ENCODE measurements at regions not wholly inside any gene's neighbourhood (a gene's known extent, or its start where the extent isn't known, plus 50 kb on each side); places are given as distances from the start of the nearest gene placed in this dataset.

GRCh38 chr20:6831461-6831860 lies 64.0 kb downstream of the BMP2 start:
- no peak for TF ChIP-seq TOX (CRISPR knock-in tag; IDR thresholded peaks at IDR 0.05; ENCODE audit: borderline replicate concordance)
- TF ChIP-seq ZNF70 (CRISPR knock-in tag; IDR thresholded peaks at IDR 0.05) = no peak
- TF ChIP-seq ZFP30 (CRISPR knock-in tag; IDR thresholded peaks at IDR 0.05) = no peak
- TF ChIP-seq ZFP3 (CRISPR knock-in tag; IDR thresholded peaks at IDR 0.05) = no peak
- TF ChIP-seq ZNF8 (CRISPR knock-in tag; IDR thresholded peaks at IDR 0.05) = no peak
- no peak for TF ChIP-seq PPARA (CRISPR knock-in tag; IDR thresholded peaks at IDR 0.05; ENCODE audit: borderline replicate concordance)
- TF ChIP-seq ESRRG (CRISPR knock-in tag; IDR thresholded peaks at IDR 0.05) = no peak
- no peak for TF ChIP-seq GLIS3 (CRISPR knock-in tag; IDR thresholded peaks at IDR 0.05)
- no peak for TF ChIP-seq PATZ1 (CRISPR knock-in tag; IDR thresholded peaks at IDR 0.05; ENCODE audit: borderline replicate concordance)
- TF ChIP-seq ARNTL (CRISPR knock-in tag; IDR thresholded peaks at IDR 0.05; ENCODE audit: borderline replicate concordance, low read depth) = no peak
- ATAC-seq = no peak

- no peak for TF ChIP-seq GLIS3 (CRISPR knock-in tag; IDR thresholded peaks at IDR 0.05)
- TF ChIP-seq ISL1 (CRISPR knock-in tag; IDR thresholded peaks at IDR 0.05) = no peak
- TF ChIP-seq CSRNP3 (CRISPR knock-in tag; IDR thresholded peaks at IDR 0.05) = no peak
- no peak for TF ChIP-seq ESRRG (CRISPR knock-in tag; IDR thresholded peaks at IDR 0.05)
- TF ChIP-seq POU6F1 (CRISPR knock-in tag; IDR thresholded peaks at IDR 0.05; ENCODE audit: borderline replicate concordance, low read depth) = no peak
- no peak for TF ChIP-seq RARB (CRISPR knock-in tag; IDR thresholded peaks at IDR 0.05)
- TF ChIP-seq ZNF8 (CRISPR knock-in tag; IDR thresholded peaks at IDR 0.05) = no peak
- TF ChIP-seq PATZ1 (CRISPR knock-in tag; IDR thresholded peaks at IDR 0.05; ENCODE audit: borderline replicate concordance) = no peak
- TF ChIP-seq TOX (CRISPR knock-in tag; IDR thresholded peaks at IDR 0.05; ENCODE audit: borderline replicate concordance) = no peak
- no peak for TF ChIP-seq CSDC2 (CRISPR knock-in tag; IDR thresholded peaks at IDR 0.05)
- TF ChIP-seq TSHZ2 (CRISPR knock-in tag; IDR thresholded peaks at IDR 0.05) = no peak
- no peak for TF ChIP-seq SNAI2 (CRISPR knock-in tag; IDR thresholded peaks at IDR 0.05)
- TF ChIP-seq BACH2 (CRISPR knock-in tag; IDR thresholded peaks at IDR 0.05; ENCODE audit: borderline replicate concordance) = no peak
- TF ChIP-seq ZNF70 (CRISPR knock-in tag; IDR thresholded peaks at IDR 0.05) = no peak
- no peak for TF ChIP-seq OSR1 (CRISPR knock-in tag; IDR thresholded peaks at IDR 0.05)
- no peak for ATAC-seq
Observed at GRCh38 chr20:6832811-6833210, 65.3 kb downstream of the BMP2 start.

GRCh38 chr20:6835609-6836008 lies 68.1 kb downstream of the BMP2 start:
- TF ChIP-seq ZC3H10 (CRISPR knock-in tag; IDR thresholded peaks at IDR 0.05) = no peak
- no peak for TF ChIP-seq ZNF70 (CRISPR knock-in tag; IDR thresholded peaks at IDR 0.05)
- TF ChIP-seq ZFP3 (CRISPR knock-in tag; IDR thresholded peaks at IDR 0.05) = no peak
- TF ChIP-seq GLIS3 (CRISPR knock-in tag; IDR thresholded peaks at IDR 0.05) = no peak
- no peak for TF ChIP-seq OSR1 (CRISPR knock-in tag; IDR thresholded peaks at IDR 0.05)
- no peak for TF ChIP-seq BACH2 (CRISPR knock-in tag; IDR thresholded peaks at IDR 0.05; ENCODE audit: borderline replicate concordance)
- TF ChIP-seq ESRRG (CRISPR knock-in tag; IDR thresholded peaks at IDR 0.05) = no peak
- TF ChIP-seq ZNF8 (CRISPR knock-in tag; IDR thresholded peaks at IDR 0.05) = no peak
- no peak for TF ChIP-seq CSRNP3 (CRISPR knock-in tag; IDR thresholded peaks at IDR 0.05)
- TF ChIP-seq TCF4 (CRISPR knock-in tag; IDR thresholded peaks at IDR 0.05; ENCODE audit: borderline replicate concordance) = no peak
- no peak for TF ChIP-seq SNAI2 (CRISPR knock-in tag; IDR thresholded peaks at IDR 0.05)
- no peak for TF ChIP-seq ARNTL (CRISPR knock-in tag; IDR thresholded peaks at IDR 0.05; ENCODE audit: borderline replicate concordance, low read depth)
- TF ChIP-seq ZFP30 (CRISPR knock-in tag; IDR thresholded peaks at IDR 0.05) = no peak
- no peak for TF ChIP-seq TOX (CRISPR knock-in tag; IDR thresholded peaks at IDR 0.05; ENCODE audit: borderline replicate concordance)
- no peak for ATAC-seq

All from SK-N-SH treated with all-trans-retinoic acid at 6 μM for 48 hours (cell line).